PFSK-1 (cell line): ENCODE measurements at regions not wholly inside any gene's neighbourhood (a gene's known extent, or its start where the extent isn't known, plus 50 kb on each side); places are given as distances from the start of the nearest gene placed in this dataset.

Experiments
- FOXP2 ChIP-seq: optimal IDR thresholded peaks from 2 replicates; pipeline ENCODE3; 2011; ENCODE audit warnings: borderline replicate concordance, control low read depth, inconsistent platforms; ENCODE audit not compliant: insufficient read depth; ENCODE audit errors: extremely low read length, extremely low read depth
- POLR2AphosphoS5 ChIP-seq: IDR thresholded peaks from 2 replicates; pipeline ENCODE4 v1.6.1; 2012; ENCODE audit warnings: low read depth, mild to moderate bottlenecking, control low read depth, low read length, moderate library complexity
- SIN3A ChIP-seq: IDR thresholded peaks from 2 replicates; pipeline ENCODE4 v1.6.1; 2012; ENCODE audit warnings: mild to moderate bottlenecking, low read length, moderate library complexity, borderline replicate concordance; ENCODE audit not compliant: insufficient read depth
- TAF1 ChIP-seq: IDR thresholded peaks from 2 replicates; pipeline ENCODE4 v1.6.1; 2012; ENCODE audit warnings: low read length, control low read depth, borderline replicate concordance; ENCODE audit not compliant: insufficient read depth
- TF ChIP-seq, protein P1 (sequence below), 2 experiments: IDR thresholded peaks; 2 replicates each; pipeline versions ENCODE4 v1.6.1 to v1.8.0; 2011 to 2012; ENCODE audit warnings: low read depth in 2 of 2, low read length in 2 of 2, control low read depth in 1 of 2, inconsistent platforms in 1 of 2, mild to moderate bottlenecking in 1 of 2, moderate library complexity in 1 of 2; ENCODE audit not compliant: insufficient read depth in 1 of 2

DNA sequence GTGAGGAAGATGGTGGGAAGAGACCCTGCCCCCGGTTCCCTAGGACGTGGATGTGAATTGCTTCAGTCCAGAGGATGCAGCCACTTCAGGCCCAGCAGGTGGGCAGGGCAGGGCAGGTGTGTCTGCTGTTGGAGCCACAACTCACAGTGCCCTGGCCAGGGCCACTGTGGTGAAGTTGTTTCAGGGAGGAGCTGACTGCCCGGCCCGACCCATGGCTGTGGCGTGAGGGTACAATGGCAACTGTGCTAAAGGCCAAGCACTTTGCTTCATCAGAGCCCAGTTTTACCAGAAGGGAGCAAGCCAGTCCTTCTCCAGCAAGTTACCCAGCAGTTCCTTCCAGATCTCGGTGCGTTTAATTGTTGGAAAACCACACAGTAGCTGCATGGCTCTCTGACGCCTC, 1174.4 kb downstream of the BRD1 start:
- TF ChIP-seq, protein P1, sequence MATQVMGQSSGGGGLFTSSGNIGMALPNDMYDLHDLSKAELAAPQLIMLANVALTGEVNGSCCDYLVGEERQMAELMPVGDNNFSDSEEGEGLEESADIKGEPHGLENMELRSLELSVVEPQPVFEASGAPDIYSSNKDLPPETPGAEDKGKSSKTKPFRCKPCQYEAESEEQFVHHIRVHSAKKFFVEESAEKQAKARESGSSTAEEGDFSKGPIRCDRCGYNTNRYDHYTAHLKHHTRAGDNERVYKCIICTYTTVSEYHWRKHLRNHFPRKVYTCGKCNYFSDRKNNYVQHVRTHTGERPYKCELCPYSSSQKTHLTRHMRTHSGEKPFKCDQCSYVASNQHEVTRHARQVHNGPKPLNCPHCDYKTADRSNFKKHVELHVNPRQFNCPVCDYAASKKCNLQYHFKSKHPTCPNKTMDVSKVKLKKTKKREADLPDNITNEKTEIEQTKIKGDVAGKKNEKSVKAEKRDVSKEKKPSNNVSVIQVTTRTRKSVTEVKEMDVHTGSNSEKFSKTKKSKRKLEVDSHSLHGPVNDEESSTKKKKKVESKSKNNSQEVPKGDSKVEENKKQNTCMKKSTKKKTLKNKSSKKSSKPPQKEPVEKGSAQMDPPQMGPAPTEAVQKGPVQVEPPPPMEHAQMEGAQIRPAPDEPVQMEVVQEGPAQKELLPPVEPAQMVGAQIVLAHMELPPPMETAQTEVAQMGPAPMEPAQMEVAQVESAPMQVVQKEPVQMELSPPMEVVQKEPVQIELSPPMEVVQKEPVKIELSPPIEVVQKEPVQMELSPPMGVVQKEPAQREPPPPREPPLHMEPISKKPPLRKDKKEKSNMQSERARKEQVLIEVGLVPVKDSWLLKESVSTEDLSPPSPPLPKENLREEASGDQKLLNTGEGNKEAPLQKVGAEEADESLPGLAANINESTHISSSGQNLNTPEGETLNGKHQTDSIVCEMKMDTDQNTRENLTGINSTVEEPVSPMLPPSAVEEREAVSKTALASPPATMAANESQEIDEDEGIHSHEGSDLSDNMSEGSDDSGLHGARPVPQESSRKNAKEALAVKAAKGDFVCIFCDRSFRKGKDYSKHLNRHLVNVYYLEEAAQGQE (IDR thresholded peaks at IDR 0.05; ENCODE audit: insufficient read depth in 1 of 2, low read depth in 2 of 2, low read length in 2 of 2): no peak
- TF ChIP-seq SIN3A (no peak), TAF1 (no peak), POLR2AphosphoS5 (no peak), FOXP2 (no peak)

GRCh38 chr22:48652796-48653195, 1174.9 kb downstream of the BRD1 start:
- no peak for TF ChIP-seq POLR2AphosphoS5
- no peak for TF ChIP-seq FOXP2
- no peak for TF ChIP-seq SIN3A
- no peak for TF ChIP-seq TAF1
- TF ChIP-seq, protein P1 (IDR thresholded peaks at IDR 0.05; ENCODE audit: insufficient read depth in 1 of 2, low read depth in 2 of 2, low read length in 2 of 2): no peak

GRCh38 chr22:48651981-48652538, 1175.6 kb downstream of the BRD1 start:
- TF ChIP-seq TAF1: no peak
- TF ChIP-seq, protein P1 (IDR thresholded peaks at IDR 0.05; ENCODE audit: insufficient read depth in 1 of 2, low read depth in 2 of 2, low read length in 2 of 2): no peak
- TF ChIP-seq SIN3A: no peak
- TF ChIP-seq POLR2AphosphoS5: no peak
- TF ChIP-seq FOXP2: no peak

DNA sequence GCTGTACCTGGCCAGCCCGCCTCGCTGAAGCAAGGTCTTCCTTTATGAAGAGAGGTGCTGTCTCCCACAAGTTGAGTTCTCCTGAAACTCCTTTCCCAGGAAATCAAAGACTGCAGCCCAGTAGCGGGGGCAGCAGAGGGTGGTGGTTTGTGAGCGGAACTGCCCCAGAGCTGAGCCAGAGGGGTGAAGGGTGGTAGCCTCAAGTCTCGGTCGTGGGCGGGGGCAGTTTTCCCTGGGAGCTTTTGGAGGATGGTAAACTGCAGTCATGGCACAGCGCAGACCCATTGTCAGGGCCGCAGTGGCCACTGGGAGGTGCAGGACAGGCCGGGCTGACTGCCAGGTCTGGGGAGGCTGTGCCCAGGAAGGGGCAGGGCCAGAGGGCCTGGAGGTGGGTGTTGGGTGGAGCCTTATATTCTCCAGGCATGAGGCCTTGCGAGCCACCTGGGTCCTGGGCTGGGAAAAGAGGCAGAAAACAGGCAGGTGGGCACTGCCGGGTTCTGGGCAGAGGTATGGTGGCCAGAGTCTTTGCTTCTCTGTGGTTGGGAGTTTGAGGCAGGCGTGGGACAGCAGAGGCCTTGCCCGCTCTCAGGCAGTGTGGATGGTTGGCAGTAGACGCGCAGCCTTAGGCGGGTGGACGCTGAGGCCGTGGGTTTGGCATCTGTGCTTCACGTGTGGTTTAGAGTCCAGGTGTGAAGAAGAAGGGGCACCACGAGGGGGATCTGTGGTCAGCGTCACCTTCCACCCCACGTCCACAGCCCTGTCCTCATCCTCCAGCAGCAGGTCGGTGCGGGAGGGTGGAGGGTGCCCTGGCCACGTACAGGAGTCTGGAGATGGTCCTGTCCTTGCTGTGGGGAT, 1176.4 kb downstream of the BRD1 start:
- no peak for TF ChIP-seq FOXP2
- no peak for TF ChIP-seq SIN3A
- no peak for TF ChIP-seq TAF1
- TF ChIP-seq, protein P1 (IDR thresholded peaks at IDR 0.05; ENCODE audit: insufficient read depth in 1 of 2, low read depth in 2 of 2, low read length in 2 of 2): no peak
- no peak for TF ChIP-seq POLR2AphosphoS5
